ENCODE measurements at regions not wholly inside any gene's neighbourhood (a gene's known extent, or its start where the extent isn't known, plus 50 kb on each side); places are given as distances from the start of the nearest gene placed in this dataset.

GRCh38 chr12:118880720-118881493, 100.4 kb upstream of the SRRM4 start (continued):
- no peak for TF ChIP-seq ZSCAN32 (CRISPR knock-in tag; IDR thresholded peaks at IDR 0.05)

GRCh38 chr12:118884226-118884625, 97.1 kb upstream of the SRRM4 start:
- in situ Hi-C loops (cut with MboI) = no loop called here
- Histone ChIP-seq H2AFZ (ENCODE audit: low read depth, low read length) (no peak overlapping the region), H3K27ac (ENCODE audit: extremely low read depth, low read depth, low read length) (no peak overlapping the region), H3K9ac (ENCODE audit: insufficient read depth in 1 of 2, low read depth in 2 of 2, low read length in 2 of 2) (no peak overlapping the region), H3K4me1 (replicated peaks in 1 of 2; ENCODE audit: control insufficient read depth in 2 of 2, insufficient read depth in 2 of 2, low read length in 2 of 2) (no peaks in the 10 kb centered on the region), H3K9me1 (ENCODE audit: control insufficient read depth, insufficient read depth, low read length) (no peaks in the 10 kb centered on the region), H4K20me1 (replicated peaks; ENCODE audit: control insufficient read depth, insufficient read depth, low read length) (no peaks in the 10 kb centered on the region), H3K36me3 (ENCODE audit: control insufficient read depth, insufficient read depth, low read length) (no peaks in the 10 kb centered on the region), H3K27me3 (ENCODE audit: control insufficient read depth in 2 of 2, insufficient read depth in 2 of 2, low read length in 2 of 2) (no peaks in the 10 kb centered on the region; a peak in 1 of 5 replicates), H3K4me2 (ENCODE audit: insufficient read depth, low read length) (no peak overlapping the region), H3K79me2 (ENCODE audit: control insufficient read depth, insufficient read depth, low read length) (no peaks in the 10 kb centered on the region), H3K9me3 (replicated peaks; ENCODE audit: control insufficient read depth, insufficient read depth, low read depth, low read length) (no peaks in the 10 kb centered on the region), H3K4me3 (no peak overlapping the region)
- intact Hi-C loops (cut with micrococcal nuclease) = no loop called here
- TF ChIP-seq IRF2 (CRISPR knock-in tag; IDR thresholded peaks at IDR 0.05) (no peak), MLLT1 (IDR thresholded peaks at IDR 0.05) (no peak), RBBP5 (IDR thresholded peaks at IDR 0.05; ENCODE audit: borderline replicate concordance, insufficient read depth, low read length, poor library complexity, severe bottlenecking) (no peak), ZFP36 (IDR thresholded peaks at IDR 0.05; ENCODE audit: low read depth, low read length, partially characterized antibody) (peak; percentile 68), RFX5 (IDR thresholded peaks at IDR 0.05; ENCODE audit: low read depth, low read length) (no peak)
- ATAC-seq (no peak), FAIRE-seq (no peak), DNase-seq (ENCODE audit: extremely low read depth in 1 of 4, low spot score in 3 of 4) (no peak)
- WGBS (ENCODE audit: insufficient coverage, low coverage, missing lambda C conversion rate) = 0% methylated on average over 1 of the region's 1 CpG
- no TSS peak for BruUV-seq (replicated peaks)
- ChIA-PET CTCF (ENCODE audit: low intra/inter-chr PET ratio) (no interaction called here), POLR2A (no interaction called here)
